Peyer's patch (tissue), 4 donors: ENCODE measurements at regions not wholly inside any gene's neighbourhood (a gene's known extent, or its start where the extent isn't known, plus 50 kb on each side); places are given as distances from the start of the nearest gene placed in this dataset.

Experiments
- CTCF ChIP-seq, 6 experiments: fragments of 450-650 bp in 4 of 6; fragments of 200-600 bp in 2 of 6; sonication (generic) in 1 of 6; IDR thresholded peaks; one replicate each; pipeline ENCODE4 v1.5.1; 2017 to 2019; ENCODE audit warnings: antibody characterized with exemption in 6 of 6, mild to moderate bottlenecking in 3 of 6, moderate library complexity in 1 of 6
- POLR2A ChIP-seq, 2 donors: fragments of 450-650 bp; IDR thresholded peaks; one replicate each; pipeline ENCODE4 v1.5.1; 2017; ENCODE audit warnings: antibody characterized with exemption in 2 of 2, mild to moderate bottlenecking in 2 of 2, moderate library complexity in 2 of 2

GRCh38 chr13:108477376-108477775 lies 152.0 kb upstream of the MYO16 start:
- no peak for TF ChIP-seq CTCF (IDR thresholded peaks at IDR 0.05)
- no peak for TF ChIP-seq POLR2A (IDR thresholded peaks at IDR 0.05)
